ENCODE measurements at regions not wholly inside any gene's neighbourhood (a gene's known extent, or its start where the extent isn't known, plus 50 kb on each side); places are given as distances from the start of the nearest gene placed in this dataset.
A peak's percentile ranks its signal among the peaks of the same experiment; 100 is the strongest.
"Not testable (repeated sequence)": the region's sequence is repeated elsewhere in the genome, so short reads cannot be mapped to it uniquely, and the experiment has no call there.

- DNase-seq (ENCODE audit: low spot score) (no peak), FAIRE-seq (no peak)
Measured at GRCh38 chr6:16040628-16040974, 88.3 kb upstream of the MYLIP start.

- FAIRE-seq; DNase-seq (ENCODE audit: low spot score): not testable (repeated sequence)
Measured at GRCh38 chr6:16039892-16040627, 88.8 kb upstream of the MYLIP start.

GRCh38 chr6:16038938-16039337 is 89.9 kb upstream of the MYLIP start:
- DNase-seq (ENCODE audit: low spot score) = no peak
- FAIRE-seq = no peak

- DNase-seq (ENCODE audit: low spot score) (no peak), FAIRE-seq (no peak)
Measured at GRCh38 chr6:16035488-16036080, 93.3 kb upstream of the MYLIP start.

- DNase-seq (ENCODE audit: low spot score) (no peak), FAIRE-seq (no peak)
Measured at GRCh38 chr6:16033214-16033613, 95.7 kb upstream of the MYLIP start.

GRCh38 chr6:16031278-16031981 is 97.5 kb upstream of the MYLIP start:
- FAIRE-seq = no peak
- DNase-seq (ENCODE audit: low spot score) = no peak

- no peak for DNase-seq (ENCODE audit: low spot score)
- no peak for FAIRE-seq
Measured at GRCh38 chr6:16028966-16029365, 99.9 kb upstream of the MYLIP start.

GRCh38 chr6:16020259-16020658 is 108.6 kb upstream of the MYLIP start:
- no peak for FAIRE-seq
- DNase-seq (ENCODE audit: low spot score) = no peak

- FAIRE-seq (peak; percentile 50), DNase-seq (ENCODE audit: low spot score) (no peak)
Measured at GRCh38 chr6:16019462-16019861, 109.4 kb upstream of the MYLIP start.

- DNase-seq (ENCODE audit: low spot score) = no peak
- no peak for FAIRE-seq
Measured at GRCh38 chr6:16018626-16019025, 110.3 kb upstream of the MYLIP start.

GRCh38 chr6:16014325-16014724 is 114.6 kb upstream of the MYLIP start:
- not testable (repeated sequence) for DNase-seq (ENCODE audit: low spot score); FAIRE-seq

- no peak for FAIRE-seq
- no peak for DNase-seq (ENCODE audit: low spot score)
Measured at GRCh38 chr6:16007146-16007545, 121.7 kb upstream of the MYLIP start.

GRCh38 chr6:16006681-16007080 is 122.2 kb upstream of the MYLIP start:
- FAIRE-seq (no peak), DNase-seq (ENCODE audit: low spot score) (no peak)

GRCh38 chr6:16004934-16005679 is 123.8 kb upstream of the MYLIP start:
- DNase-seq (ENCODE audit: low spot score) (no peak), FAIRE-seq (no peak)

GRCh38 chr6:16003197-16003491 is 125.7 kb upstream of the MYLIP start:
- FAIRE-seq (no peak), DNase-seq (ENCODE audit: low spot score) (no peak)

- FAIRE-seq = no peak
- no peak for DNase-seq (ENCODE audit: low spot score)
Measured at GRCh38 chr6:16002332-16003196, 126.3 kb upstream of the MYLIP start.

- no peak for DNase-seq (ENCODE audit: low spot score)
- FAIRE-seq = no peak
Measured at GRCh38 chr6:16001158-16001557, 127.7 kb upstream of the MYLIP start.

- FAIRE-seq (no peak), DNase-seq (ENCODE audit: low spot score) (no peak)
Measured at GRCh38 chr6:15999201-15999600, 129.7 kb upstream of the MYLIP start.

GRCh38 chr6:15997586-15998388 is 131.1 kb upstream of the MYLIP start:
- DNase-seq (ENCODE audit: low spot score) (no peak), FAIRE-seq (no peak)

GRCh38 chr6:15996030-15996429 is 132.9 kb upstream of the MYLIP start:
- no peak for FAIRE-seq
- no peak for DNase-seq (ENCODE audit: low spot score)

Measured in urothelium cell line (cell line).